NCI-H82 treated with DMSO at 0.1 percent for 48 hours (cell line): ENCODE measurements at regions not wholly inside any gene's neighbourhood (a gene's known extent, or its start where the extent isn't known, plus 50 kb on each side); places are given as distances from the start of the nearest gene placed in this dataset.
"Not testable (repeated sequence)": the region's sequence is repeated elsewhere in the genome, so short reads cannot be mapped to it uniquely, and the experiment has no call there.

Experiments used
- DNase-seq: peaks from one replicate; lab custom pipeline; 2025; ENCODE audit not compliant: unreplicated experiment; lab: John Stamatoyannopoulos, UW

DNA sequence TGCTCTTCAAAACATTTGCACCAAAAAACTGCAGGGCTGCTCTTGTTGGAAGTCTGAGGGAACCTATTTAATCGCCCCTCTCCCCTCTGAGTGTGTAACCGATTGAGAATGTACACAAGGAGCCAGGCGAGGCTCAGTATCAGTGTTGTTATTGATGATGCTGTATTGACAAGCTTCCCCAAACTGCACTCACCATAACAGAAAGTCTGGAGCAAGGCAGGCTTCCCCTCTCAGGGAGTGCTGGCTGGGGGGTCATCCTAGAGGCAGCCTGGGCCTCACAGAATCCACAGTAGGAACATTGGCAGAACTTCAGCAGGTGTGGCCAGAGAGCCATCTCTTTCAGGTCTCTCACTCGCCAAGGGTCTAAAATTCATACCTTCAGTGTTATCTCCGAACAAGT, 58.1 kb upstream of the TUNAR start:
- no peak for DNase-seq

DNA sequence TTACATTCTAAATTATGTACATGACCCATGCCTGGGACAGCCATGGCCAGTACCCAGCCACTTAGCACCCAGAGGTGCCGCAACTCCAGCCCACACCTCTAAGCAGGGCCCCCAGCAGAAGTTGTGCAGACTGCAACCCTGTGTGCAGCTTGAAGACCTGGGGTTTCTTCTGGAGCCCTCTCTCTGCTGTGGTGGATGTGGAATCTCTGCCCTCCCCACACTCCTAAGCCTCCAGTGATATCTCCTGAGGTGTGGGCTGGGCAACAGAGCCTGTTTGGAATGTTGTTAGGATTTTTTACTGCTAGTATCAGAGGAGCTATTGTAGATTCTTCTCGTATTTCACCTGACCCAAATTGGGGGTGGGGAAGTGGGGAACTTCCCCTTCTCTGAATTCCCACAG, 59.4 kb upstream of the TUNAR start:
- no peak for DNase-seq

GRCh38 chr14:95816539-95816938, 60.1 kb upstream of the TUNAR start:
- DNase-seq = no peak

- no peak for DNase-seq
Observed at GRCh38 chr14:95815226-95815690, 61.4 kb upstream of the TUNAR start.

DNA sequence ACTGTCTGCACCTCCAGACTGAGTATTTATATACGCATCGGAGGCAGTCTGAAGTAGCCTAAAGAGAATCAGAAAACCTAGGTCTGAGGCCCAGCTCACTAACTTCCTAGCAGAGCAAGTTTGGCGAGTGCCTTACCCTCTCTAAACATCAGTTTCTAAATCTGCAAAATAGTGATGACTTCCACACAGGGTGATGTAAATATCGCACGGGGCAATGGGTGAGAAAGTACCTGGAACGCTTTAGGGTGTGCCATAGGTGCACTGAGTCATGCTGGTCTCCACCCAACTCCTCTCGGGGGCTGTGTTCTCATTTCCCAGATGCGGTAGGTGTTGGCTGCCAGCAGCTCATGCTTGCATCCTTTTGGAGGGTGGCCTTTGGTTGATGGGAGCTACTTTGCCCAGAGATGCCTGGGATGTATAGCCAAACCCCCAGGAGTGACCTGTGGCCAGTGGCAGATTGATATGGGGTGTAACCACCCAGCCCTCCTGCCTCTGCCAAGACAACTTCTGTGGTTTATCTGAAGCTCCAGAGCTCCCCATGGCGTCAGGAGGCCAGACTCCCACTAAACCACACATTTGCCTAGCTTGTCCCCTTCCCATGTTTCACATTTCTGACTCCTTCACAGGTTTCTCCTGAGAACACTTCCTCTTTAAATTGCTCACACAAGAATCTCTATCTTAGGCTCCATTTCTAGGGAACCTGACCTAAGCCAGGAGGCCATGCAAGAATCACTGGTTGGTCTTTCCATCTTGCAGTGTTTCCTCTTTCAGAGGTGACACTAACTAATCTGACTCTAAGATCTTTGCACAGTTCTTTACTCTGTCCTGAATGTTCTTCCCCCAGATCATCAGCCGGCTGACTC, 62.0 kb upstream of the TUNAR start:
- DNase-seq = no peak

GRCh38 chr14:95811813-95812212, 64.8 kb upstream of the TUNAR start:
- DNase-seq = no peak

DNA sequence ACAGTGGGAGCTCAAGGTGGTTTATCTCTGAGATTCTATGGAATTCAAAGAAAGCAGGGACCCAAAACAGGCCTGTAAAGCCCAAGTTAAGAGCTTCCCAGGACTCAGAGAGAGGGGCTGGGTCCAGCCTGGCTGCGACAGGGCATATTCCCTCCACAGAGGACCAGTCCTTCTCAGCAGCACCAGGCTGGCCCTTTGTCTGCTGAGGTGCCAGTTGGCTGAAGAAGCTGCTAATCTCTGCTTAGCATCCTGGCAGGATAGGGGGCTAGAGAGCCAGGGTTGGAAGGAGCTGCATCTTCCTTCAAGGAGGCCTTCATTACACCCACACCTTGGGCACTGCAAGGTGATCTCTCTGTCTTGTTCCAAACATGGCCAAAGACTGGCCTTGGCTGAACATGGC, 68.3 kb upstream of the TUNAR start:
- DNase-seq = no peak

GRCh38 chr14:95796788-95797187, 79.8 kb upstream of the TUNAR start:
- DNase-seq = no peak

- no peak for DNase-seq
Observed at GRCh38 chr14:95787941-95788340, 74.0 kb upstream of the TCL1A start.

DNA sequence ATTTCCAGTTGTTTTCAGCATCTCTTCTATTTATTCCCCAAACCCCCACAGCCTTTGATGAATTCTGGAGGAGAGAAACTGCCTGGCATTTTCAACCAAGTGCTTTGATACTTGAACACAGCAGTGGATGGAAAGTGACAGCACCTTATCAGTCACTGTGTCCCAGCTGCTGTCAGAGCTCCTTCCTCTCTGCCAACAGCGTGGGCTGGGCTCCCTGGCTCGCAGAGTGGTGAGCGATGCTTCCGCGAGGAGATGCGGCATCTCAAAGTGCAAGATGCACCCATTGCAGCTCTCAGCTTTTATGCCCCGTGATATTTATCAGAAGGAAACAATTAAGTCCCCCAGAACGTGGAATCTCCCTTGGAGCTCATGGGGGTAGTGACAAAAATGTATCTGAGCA, 72.6 kb upstream of the TCL1A start:
- no peak for DNase-seq

DNA sequence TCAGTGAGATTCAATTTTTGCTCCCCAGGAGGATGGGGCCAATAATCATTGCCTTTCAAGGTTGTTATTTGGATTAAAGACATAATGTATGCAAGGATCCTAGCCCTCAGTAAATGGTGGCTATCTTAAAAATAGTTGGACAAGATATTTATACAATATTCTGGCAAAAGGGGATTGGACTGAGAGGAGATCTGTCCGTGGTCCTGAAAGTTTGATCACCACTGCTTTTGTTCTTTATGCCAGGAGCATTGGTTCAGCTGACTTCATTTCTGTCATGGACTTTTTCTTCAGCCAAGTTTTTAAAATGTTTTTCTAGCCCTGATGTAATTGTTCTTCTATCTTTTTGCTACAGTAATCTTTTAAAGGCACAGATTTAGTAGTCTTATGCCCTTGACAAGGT, 70.2 kb upstream of the TCL1A start:
- no peak for DNase-seq

DNA sequence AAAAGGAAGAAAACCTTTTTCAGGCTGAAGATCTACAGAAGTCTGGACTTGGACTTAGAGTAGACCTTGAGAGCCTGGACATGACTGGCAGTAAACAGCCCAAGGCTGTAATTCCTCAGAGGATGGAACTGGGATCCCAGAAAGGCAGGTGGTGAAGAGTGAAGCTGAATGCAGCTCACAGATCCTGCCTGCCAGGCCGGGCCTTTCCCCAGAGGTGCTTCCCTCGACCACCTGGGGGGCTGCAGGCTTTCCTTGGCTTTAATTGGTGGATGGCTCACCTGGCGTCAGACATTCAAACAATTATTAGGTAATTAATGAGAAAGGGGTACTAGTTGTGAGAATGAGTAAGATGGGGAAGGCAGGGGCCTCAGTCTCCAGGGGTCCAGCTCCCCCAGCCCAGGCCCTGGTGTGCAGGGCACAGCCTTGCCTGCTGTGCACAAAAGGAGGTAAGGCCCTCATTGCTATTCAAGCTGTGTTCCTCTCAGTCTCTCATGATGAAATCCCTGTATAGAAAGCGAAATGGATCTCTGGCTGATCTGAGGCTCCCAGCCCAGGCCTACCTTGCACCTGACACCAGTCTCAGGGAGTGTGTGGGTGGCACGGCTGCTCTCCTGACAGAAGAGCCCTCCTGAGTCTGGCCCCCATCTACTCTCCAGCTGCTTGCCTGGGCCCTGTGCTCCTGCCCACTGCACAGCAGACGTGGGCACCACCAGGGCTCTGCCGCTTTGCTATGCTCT, 63.0 kb upstream of the TCL1A start:
- no peak for DNase-seq

DNA sequence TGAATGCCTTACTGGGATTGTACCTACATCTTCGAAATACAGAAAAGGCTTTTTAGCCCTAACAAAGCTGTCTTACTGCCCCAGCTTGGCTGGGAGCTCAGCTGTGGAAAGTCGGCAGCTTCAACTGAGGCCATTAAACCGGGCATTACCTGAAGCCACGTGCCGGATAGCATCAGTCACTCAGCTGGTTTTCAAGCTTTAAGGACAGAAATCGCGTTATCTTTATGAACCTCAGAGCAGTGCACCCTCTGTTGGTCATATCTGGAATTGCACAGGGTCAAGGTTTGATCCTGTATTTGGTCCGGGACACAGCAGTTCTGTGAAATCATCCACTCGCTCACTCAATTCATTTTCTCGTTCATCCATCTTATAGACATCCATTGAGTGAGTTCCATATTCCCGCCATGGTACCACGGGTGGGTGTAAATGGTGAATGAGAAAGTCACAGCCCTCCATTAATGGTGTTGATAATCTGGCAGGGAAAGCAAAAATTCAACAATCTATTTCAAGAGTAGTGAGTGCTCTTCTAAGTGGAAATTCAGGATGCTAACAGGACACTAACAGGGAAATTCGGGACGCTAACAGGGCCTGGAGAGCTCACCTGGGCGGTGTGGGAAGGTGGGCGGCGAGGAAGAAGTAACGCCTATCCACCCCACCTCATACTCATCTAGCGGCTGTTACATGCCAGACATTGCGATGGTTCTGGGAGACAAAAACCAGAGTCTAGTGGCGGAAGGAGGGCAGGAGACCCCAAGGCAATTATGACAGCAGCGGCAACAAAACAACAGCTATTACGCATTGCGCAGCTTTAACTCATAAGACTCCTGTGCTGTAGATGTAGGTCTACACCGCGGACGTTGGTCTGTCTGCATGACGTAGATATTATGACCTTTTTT, 60.6 kb upstream of the TCL1A start:
- no peak for DNase-seq

DNA sequence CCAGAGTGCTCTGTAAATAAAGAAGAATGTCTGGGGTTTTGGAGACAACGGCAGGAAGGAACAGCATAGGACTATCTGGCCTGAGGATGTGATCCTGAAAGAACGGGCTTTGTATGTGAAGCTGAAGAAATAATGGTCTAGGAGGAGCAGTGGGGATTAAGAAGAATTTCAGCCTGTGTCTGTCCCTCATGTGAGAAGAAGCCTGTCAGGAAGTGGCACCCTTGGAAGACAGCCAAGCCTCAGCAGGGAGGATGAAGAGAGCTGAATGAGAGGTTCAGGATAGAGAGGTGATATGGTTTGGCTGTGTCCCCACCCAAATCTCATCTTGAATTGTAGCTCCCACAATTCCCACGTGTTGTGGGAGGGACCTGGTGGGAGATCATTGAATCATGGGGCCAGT, 56.9 kb upstream of the TCL1A start:
- no peak for DNase-seq

DNA sequence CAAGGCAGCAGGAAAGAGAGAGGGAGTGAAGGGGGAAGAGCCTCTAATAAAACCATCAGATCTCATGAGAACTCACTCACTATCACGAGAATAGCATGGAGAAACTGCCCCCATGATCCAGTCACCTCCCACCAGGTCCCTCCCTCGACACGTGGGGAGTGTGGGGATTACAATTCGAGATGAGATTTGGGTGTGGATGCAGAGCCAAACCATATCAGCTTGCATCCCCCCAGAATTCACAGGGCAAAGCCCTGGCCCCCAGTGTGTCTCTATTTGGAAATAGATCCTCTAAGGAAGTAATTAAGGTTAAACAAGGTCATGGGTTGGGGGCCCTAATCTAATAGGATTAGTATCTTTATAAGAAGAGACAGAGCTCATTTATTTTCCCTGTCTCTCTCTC, 56.1 kb upstream of the TCL1A start:
- DNase-seq = peak; percentile 75

DNA sequence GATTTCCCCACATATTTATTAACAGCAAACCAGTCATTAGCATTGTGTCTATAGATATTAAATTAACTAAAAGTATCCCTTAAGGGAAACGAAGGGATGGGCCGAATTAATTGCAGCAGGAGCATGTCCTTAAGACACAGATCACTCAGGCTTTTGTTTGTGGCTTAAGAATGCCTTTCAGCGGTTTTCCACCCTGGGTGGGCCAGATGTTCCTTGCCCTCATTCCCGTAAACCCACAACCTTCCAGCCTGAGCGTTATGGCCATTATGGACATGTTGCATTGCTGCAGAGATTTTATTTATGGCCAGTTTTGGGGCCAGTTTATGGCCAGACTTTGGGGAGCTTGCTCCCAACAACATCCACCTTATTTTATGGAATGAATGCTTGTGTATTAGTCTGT, 55.5 kb upstream of the TCL1A start:
- DNase-seq = not testable (repeated sequence)

DNA sequence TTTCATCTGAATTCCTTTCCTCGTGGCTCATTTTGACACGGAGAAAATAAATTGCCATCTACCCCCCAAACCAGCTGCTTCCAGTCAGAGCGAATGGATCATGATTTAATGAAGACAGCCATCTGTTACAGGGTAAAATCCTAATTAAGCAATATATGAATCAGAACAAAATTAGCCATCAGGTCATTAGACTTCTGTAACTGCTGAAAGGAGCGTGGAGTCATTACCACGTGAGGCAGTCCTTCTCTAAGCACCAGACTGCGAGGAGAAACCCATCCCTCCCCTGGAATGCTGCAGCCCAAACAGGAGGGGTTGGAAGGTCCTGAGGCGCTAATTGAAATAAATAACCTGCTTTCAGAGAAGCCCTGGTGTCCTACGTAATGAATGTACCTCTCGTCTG, 51.1 kb upstream of the TCL1A start:
- no peak for DNase-seq

DNA sequence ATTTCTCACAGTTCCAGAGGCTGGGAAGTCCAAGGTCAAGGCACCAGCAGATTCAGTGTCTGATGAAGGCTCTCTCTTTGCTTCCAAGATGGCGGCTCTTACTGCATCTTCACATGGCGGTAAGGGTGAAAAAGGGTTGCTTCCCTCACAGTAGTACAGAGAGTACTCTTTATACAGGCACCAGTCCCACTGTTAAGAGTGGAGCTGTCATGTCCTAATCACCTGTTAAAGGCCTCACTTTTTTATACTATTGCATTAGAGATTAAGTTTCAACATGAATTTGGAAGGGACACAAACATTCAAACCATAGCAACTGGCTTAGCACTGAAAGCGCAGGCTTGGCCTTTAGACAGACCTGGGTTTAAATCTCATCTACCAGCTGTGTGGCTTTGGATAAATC, 50.0 kb upstream of the TCL1A start:
- DNase-seq = no peak
